Neuronal stem cell (in vitro differentiated cells): ENCODE measurements at regions not wholly inside any gene's neighbourhood (a gene's known extent, or its start where the extent isn't known, plus 50 kb on each side); places are given as distances from the start of the nearest gene placed in this dataset.

Experiments used
- DNase-seq: peaks from one replicate; pipeline ENCODE4 v3.0.0-alpha.2; 2013; ENCODE audit warnings: low spot score
- H2AFZ ChIP-seq: one replicate; pipeline ENCODE4 v1.6.1; 2013; ENCODE audit warnings: mild to moderate bottlenecking, low read length, inconsistent platforms
- H2AK5ac ChIP-seq: 2 replicates; pipeline ENCODE4 v1.6.1; 2013; ENCODE audit warnings: low read depth, mild to moderate bottlenecking, inconsistent platforms, low read length, moderate library complexity, mixed read lengths
- H2BK120ac ChIP-seq: 2 replicates; pipeline ENCODE4 v1.6.1; 2013; ENCODE audit warnings: low read depth, mild to moderate bottlenecking, inconsistent platforms, low read length, moderate library complexity, mixed read lengths
- H2BK12ac ChIP-seq: one replicate; pipeline ENCODE4 v1.6.1; 2013; ENCODE audit warnings: low read length, inconsistent platforms
- H2BK15ac ChIP-seq: 2 replicates; pipeline ENCODE4 v1.6.1; 2013; ENCODE audit warnings: mild to moderate bottlenecking, low read length, inconsistent platforms, mixed read lengths
- H2BK5ac ChIP-seq: one replicate; pipeline ENCODE4 v1.6.1; 2013; ENCODE audit warnings: inconsistent platforms, mild to moderate bottlenecking, low read length, moderate library complexity
- H3K14ac ChIP-seq: one replicate; pipeline ENCODE4 v1.6.1; 2013; ENCODE audit warnings: low read length, inconsistent platforms
- H3K18ac ChIP-seq: 2 replicates; pipeline ENCODE4 v1.6.1; 2013; ENCODE audit warnings: low read length, inconsistent platforms
- H3K23ac ChIP-seq: 2 replicates; pipeline ENCODE4 v1.6.1; 2013; ENCODE audit warnings: low read depth, mild to moderate bottlenecking, mixed read lengths, low read length, inconsistent platforms; ENCODE audit not compliant: poor library complexity
- H3K27ac ChIP-seq: replicated peaks from 3 replicates; pipeline ENCODE4 v1.5.1; 2013; ENCODE audit warnings: low read length, inconsistent platforms
- H3K27me3 ChIP-seq, 3 experiments: 2 replicates each; pipeline ENCODE4 v1.6.1; 2013; ENCODE audit warnings: low read length in 3 of 3, mild to moderate bottlenecking in 2 of 3, inconsistent platforms in 1 of 3, low read depth in 1 of 3, mixed read lengths in 1 of 3, moderate library complexity in 1 of 3; ENCODE audit not compliant: control insufficient read depth in 3 of 3, insufficient read depth in 3 of 3
- H3K36me3 ChIP-seq, 2 donors: replicated peaks in 1 of 2; 2 replicates each; pipeline ENCODE4 v1.6.1; 2013; ENCODE audit warnings: low read length in 2 of 2; ENCODE audit not compliant: control insufficient read depth in 2 of 2, insufficient read depth in 2 of 2
- H3K4ac ChIP-seq: 2 replicates; pipeline ENCODE4 v1.6.1; 2013; ENCODE audit warnings: inconsistent platforms, mild to moderate bottlenecking, low read length, moderate library complexity
- H3K4me1 ChIP-seq, 2 donors: 1 replicate in 1 of 2; 2 replicates in 1 of 2; pipeline ENCODE4 v1.6.1; 2013; ENCODE audit warnings: low read length in 2 of 2, low read depth in 1 of 2; ENCODE audit not compliant: control insufficient read depth in 2 of 2, insufficient read depth in 1 of 2
- H3K4me2 ChIP-seq: one replicate; pipeline ENCODE4 v1.6.1; 2013; ENCODE audit warnings: mild to moderate bottlenecking, low read length, inconsistent platforms; ENCODE audit not compliant: insufficient read depth, poor library complexity, severe bottlenecking
- H3K4me3 ChIP-seq, 2 donors: 2 replicates each; pipeline ENCODE4 v1.5.1; 2013; ENCODE audit warnings: low read length in 2 of 2, mild to moderate bottlenecking in 2 of 2, inconsistent platforms in 1 of 2, moderate library complexity in 1 of 2
- H3K79me1 ChIP-seq: one replicate; pipeline ENCODE4 v1.6.1; 2013; ENCODE audit warnings: low read depth, mild to moderate bottlenecking, inconsistent platforms, low read length, moderate library complexity
- H3K9ac ChIP-seq: one replicate; pipeline ENCODE4 v1.6.1; 2013; ENCODE audit warnings: mild to moderate bottlenecking, low read depth, low read length, inconsistent platforms; ENCODE audit not compliant: poor library complexity
- H3K9me3 ChIP-seq, 2 donors: replicated peaks in 1 of 2; 2 replicates each; pipeline versions ENCODE3 to v1.6.1; 2013; ENCODE audit warnings: low read length in 2 of 2, mild to moderate bottlenecking in 2 of 2, inconsistent platforms in 1 of 2, low read depth in 1 of 2, mixed read lengths in 1 of 2, moderate library complexity in 1 of 2; ENCODE audit not compliant: control insufficient read depth in 2 of 2, insufficient read depth in 1 of 2
- H4K8ac ChIP-seq: one replicate; pipeline ENCODE4 v1.6.1; 2013; ENCODE audit warnings: low read depth, mild to moderate bottlenecking, inconsistent platforms, low read length, moderate library complexity
- H4K91ac ChIP-seq: one replicate; pipeline ENCODE4 v1.6.1; 2013; ENCODE audit warnings: low read length, low read depth, mild to moderate bottlenecking, inconsistent platforms; ENCODE audit not compliant: poor library complexity
- WGBS, 2 donors: extraction: QIAGEN DNeasy Blood & Tissue Kit; methylation state at CpG; one replicate each; pipeline ENCODE4 v1.1.7; 2013; ENCODE audit warnings: missing lambda C conversion rate in 2 of 2, mixed read lengths in 1 of 2; ENCODE audit not compliant: insufficient read length in 2 of 2, insufficient replicate concordance in 1 of 2; ENCODE audit errors: extremely low coverage in 2 of 2; 5-methylcytosine and 5-hydroxymethylcytosine counted together

DNA sequence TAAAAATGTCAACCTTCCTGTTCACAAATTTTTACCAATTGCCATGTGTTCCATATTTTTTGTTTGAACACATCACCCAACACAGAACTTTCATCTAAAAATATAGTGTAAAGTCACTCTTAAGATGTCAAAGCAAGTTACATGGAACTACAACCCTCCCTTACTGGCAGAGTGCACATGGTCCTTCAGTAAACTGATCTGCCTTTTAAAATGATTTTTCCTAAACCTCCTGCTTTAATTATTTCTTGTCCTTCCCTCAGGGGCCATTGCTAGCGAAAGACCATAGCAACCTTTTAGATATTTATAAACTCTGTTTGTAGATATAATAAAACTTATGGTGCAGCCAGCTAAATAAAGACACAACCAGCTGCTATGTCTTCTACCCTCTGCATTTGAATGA is 255.2 kb upstream of the FAR2 start:
- H3K23ac ChIP-seq: no peak overlapping the region
- no peak overlapping the region for H3K27ac ChIP-seq
- H2AFZ ChIP-seq: no peak overlapping the region
- H3K4me2 ChIP-seq: no peak overlapping the region
- no peaks in the 10 kb centered on the region for H3K27me3 ChIP-seq
- H3K4me3 ChIP-seq: no peak overlapping the region
- H3K4me1 ChIP-seq: no peaks in the 10 kb centered on the region
- H2BK5ac ChIP-seq: no peak overlapping the region
- no peak for DNase-seq
- no peak overlapping the region for H4K91ac ChIP-seq
- no peaks in the 10 kb centered on the region for H3K36me3 ChIP-seq
- H3K9me3 ChIP-seq: no peaks in the 10 kb centered on the region
- no peaks in the 10 kb centered on the region for H3K79me1 ChIP-seq
- H2BK12ac ChIP-seq: no peak overlapping the region
- no peak overlapping the region for H3K9ac ChIP-seq
- no peak overlapping the region for H2BK120ac ChIP-seq
- no peak overlapping the region for H4K8ac ChIP-seq
- H2AK5ac ChIP-seq: no peak overlapping the region
- H2BK15ac ChIP-seq: no peak overlapping the region
- H3K4ac ChIP-seq: no peak overlapping the region
- H3K18ac ChIP-seq: no peak overlapping the region
- no CpG with 5 or more reads among the region's 1 CpG for WGBS, 2 donors
- no peak overlapping the region for H3K14ac ChIP-seq

DNA sequence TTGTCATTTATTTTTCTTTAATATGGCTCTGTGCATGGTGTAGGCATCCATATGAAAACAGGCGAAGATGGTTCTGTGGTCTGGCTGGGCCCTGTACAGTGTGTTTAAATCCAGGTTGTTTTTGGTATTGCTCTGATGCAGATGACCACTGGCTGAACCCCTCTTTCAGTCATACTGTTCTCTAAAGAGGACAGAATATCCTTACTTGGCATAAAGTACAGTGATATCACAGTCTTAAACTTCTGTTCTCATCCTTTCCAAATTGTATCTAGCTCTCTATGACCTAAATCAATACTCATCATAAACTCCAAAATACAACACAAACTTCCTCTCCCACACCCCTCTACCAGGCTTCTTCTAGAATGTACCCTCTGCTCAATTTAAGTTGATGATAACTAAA is 252.7 kb upstream of the FAR2 start:
- H3K79me1 ChIP-seq: no peaks in the 10 kb centered on the region
- H2AFZ ChIP-seq: no peak overlapping the region
- no peak overlapping the region for H2BK12ac ChIP-seq
- no peaks in the 10 kb centered on the region for H3K36me3 ChIP-seq
- no peak overlapping the region for H4K8ac ChIP-seq
- peaks cover 0 to 3% of the 10 kb centered on the region in 2 donors for H3K9me3 ChIP-seq
- H4K91ac ChIP-seq: no peak overlapping the region
- H3K23ac ChIP-seq: no peak overlapping the region
- H3K4me2 ChIP-seq: no peak overlapping the region
- no peaks in the 10 kb centered on the region for H3K27me3 ChIP-seq
- no peak overlapping the region for H3K9ac ChIP-seq
- no peak overlapping the region for H3K4ac ChIP-seq
- H3K18ac ChIP-seq: no peak overlapping the region
- DNase-seq: no peak
- H2AK5ac ChIP-seq: no peak overlapping the region
- H2BK15ac ChIP-seq: no peak overlapping the region
- H3K27ac ChIP-seq: no peak overlapping the region
- no peak overlapping the region for H2BK5ac ChIP-seq
- H3K4me3 ChIP-seq: no peak overlapping the region
- no CpG with 5 or more reads among the region's 1 CpG for WGBS, 2 donors
- no peak overlapping the region for H3K14ac ChIP-seq
- no peaks in the 10 kb centered on the region for H3K4me1 ChIP-seq
- no peak overlapping the region for H2BK120ac ChIP-seq

DNA sequence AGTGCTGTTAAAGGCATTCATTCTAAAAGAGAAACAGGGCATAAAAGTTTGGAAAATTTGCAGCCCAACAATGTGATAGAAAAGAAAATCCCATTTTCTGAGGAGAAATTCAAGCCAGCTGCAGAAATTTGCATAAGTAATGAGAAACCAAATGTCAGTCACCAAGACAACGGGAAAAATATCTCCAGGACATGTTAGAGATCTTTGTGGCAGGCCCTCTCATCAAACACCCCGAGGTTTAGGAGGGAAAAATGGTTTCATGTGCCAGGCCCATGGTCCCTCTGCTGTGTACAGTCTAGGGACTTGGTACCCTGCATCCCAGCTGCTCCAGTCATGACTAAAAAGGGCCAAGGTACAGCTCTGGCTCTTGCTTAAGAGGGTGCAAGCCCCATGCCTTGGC is 251.0 kb upstream of the FAR2 start:
- Histone ChIP-seq H2AFZ (no peak overlapping the region), H3K14ac (no peak overlapping the region), H3K23ac (no peak overlapping the region), H3K27ac (no peak overlapping the region), H3K9me3 (peaks cover 0 to 4% of the 10 kb centered on the region in 2 donors), H3K4ac (no peak overlapping the region), H2BK12ac (no peak overlapping the region), H3K4me3 (no peak overlapping the region), H2BK5ac (no peak overlapping the region), H3K36me3 (no peaks in the 10 kb centered on the region), H3K9ac (no peak overlapping the region), H4K8ac (no peak overlapping the region), H3K18ac (peak overlapping the region; percentile 57), H3K79me1 (no peaks in the 10 kb centered on the region), H2AK5ac (no peak overlapping the region), H3K4me2 (no peak overlapping the region), H3K27me3 (no peaks in the 10 kb centered on the region), H3K4me1 (no peaks in the 10 kb centered on the region), H2BK15ac (no peak overlapping the region), H2BK120ac (no peak overlapping the region), H4K91ac (no peak overlapping the region)
- DNase-seq: no peak
- WGBS, 2 donors: no CpG with 5 or more reads among the region's 2 CpGs

- Histone ChIP-seq H3K79me1 (no peaks in the 10 kb centered on the region), H2AFZ (no peak overlapping the region), H4K91ac (no peak overlapping the region), H3K4me3 (no peak overlapping the region), H4K8ac (no peak overlapping the region), H3K9me3 (peaks cover 0 to 4% of the 10 kb centered on the region in 2 donors), H3K27ac (no peak overlapping the region), H3K4me2 (no peak overlapping the region), H2BK15ac (no peak overlapping the region), H2AK5ac (no peak overlapping the region), H3K9ac (no peak overlapping the region), H3K4me1 (no peaks in the 10 kb centered on the region), H3K36me3 (no peaks in the 10 kb centered on the region), H3K4ac (no peak overlapping the region), H3K23ac (no peak overlapping the region), H3K27me3 (no peaks in the 10 kb centered on the region), H2BK120ac (no peak overlapping the region), H2BK5ac (no peak overlapping the region), H3K14ac (no peak overlapping the region), H3K18ac (no peak overlapping the region), H2BK12ac (no peak overlapping the region)
- no peak for DNase-seq
- no CpG with 5 or more reads among the region's 1 CpG for WGBS, 2 donors
These were observed 249.1 kb upstream of the FAR2 start for GRCh38 chr12:28899951-28900350.
